ENCODE measurements at regions not wholly inside any gene's neighbourhood (a gene's known extent, or its start where the extent isn't known, plus 50 kb on each side); places are given as distances from the start of the nearest gene placed in this dataset.
"Not testable (repeated sequence)": the region's sequence is repeated elsewhere in the genome, so short reads cannot be mapped to it uniquely, and the experiment has no call there.

DNA sequence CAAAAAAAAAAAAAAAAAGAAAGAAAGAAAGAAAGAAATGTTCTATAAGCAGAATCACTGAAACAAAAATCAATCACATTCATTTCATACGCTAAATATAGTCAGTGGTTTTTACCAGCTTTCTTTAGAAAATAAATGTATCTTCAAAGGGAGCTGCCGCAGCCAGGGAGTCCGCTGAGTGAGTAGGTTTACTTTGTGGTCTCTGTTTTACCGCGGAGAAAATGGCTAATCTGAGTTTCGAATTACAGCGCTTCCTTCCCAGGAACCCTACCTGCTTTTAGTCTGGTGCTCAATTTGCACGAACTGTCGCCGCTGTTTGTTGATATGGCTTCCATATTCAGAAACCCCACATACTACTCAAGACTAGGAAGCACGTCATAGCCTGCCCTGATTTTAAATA, 102.4 kb downstream of the TFAP2A start:
- no peaks in the 10 kb centered on the region for H3K36me3 Mint-ChIP-seq
- Histone ChIP-seq H3K36me3 (ENCODE audit: control insufficient read depth in 2 of 3, insufficient read depth in 3 of 3, low read length in 3 of 3) (no peaks in the 10 kb centered on the region), H3K27ac (ENCODE audit: low read depth, low read length) (no peak overlapping the region), H3K4me1 (ENCODE audit: control insufficient read depth in 2 of 2, insufficient read depth in 2 of 2, low read length in 2 of 2) (no peaks in the 10 kb centered on the region), H3K9me3 (ENCODE audit: control insufficient read depth in 2 of 3, low read length in 3 of 3) (no peaks in the 10 kb centered on the region), H3K27me3 (ENCODE audit: control insufficient read depth in 2 of 2, insufficient read depth in 2 of 2, low read length in 2 of 2) (no peaks in the 10 kb centered on the region), H3K4me3 (ENCODE audit: low read length) (no peak overlapping the region)
- no peaks in the 10 kb centered on the region for H3K9me3 Mint-ChIP-seq
- ChIA-PET CTCF (no interaction called here), POLR2A (no interaction called here)
- DNase-seq (no peak), ATAC-seq (no peak)
- H3K27me3 Mint-ChIP-seq, result peaks cover 0 to 3% (median 0%) of the 10 kb centered on the region in 5 donors
- H3K4me1 Mint-ChIP-seq, result no peaks in the 10 kb centered on the region
- H3K4me3 Mint-ChIP-seq, result no peak overlapping the region
- intact Hi-C loops (cut with micrococcal nuclease), result no loop called here
- H3K27ac Mint-ChIP-seq, result no peak overlapping the region

DNA sequence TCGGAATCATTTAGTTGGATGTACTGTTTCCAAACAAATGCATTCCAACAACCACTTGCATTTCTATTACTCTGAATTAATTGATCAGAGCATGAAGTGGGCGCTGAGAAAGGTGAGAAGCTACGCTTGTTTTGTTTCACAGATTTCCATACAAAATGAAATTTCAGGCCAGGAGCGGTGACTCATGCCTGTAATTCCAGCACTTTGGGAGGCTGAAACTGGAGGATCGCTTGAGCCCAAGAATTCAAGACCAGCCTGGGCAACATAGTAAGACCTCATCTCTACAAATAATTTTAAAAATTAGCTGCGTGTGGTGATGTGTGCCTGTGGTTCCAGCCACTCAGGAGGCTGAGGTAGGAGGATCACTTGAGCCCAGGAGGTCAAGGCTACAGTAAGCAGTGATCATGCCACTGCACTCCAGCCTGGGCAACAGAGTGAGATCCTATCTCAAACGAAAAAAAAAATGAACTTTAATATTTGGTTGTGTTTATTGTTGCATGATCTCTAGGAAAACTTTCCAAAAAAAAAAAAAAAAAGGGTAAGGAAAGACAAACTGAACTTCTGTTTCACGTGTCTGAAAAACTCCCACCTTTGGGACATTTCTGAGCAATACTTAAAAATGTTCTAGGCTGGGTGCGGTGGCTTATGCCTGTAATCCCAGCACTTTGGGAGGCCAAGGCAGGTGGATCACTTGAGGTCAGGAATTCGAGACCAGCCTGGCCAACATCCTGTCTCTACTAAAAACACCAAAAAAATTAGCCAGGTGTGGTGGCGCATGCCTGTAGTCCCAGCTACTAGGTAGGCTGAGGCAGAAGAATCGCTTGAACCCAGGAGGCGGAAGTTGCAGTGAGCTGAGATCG, 103.1 kb downstream of the TFAP2A start:
- intact Hi-C loops (cut with micrococcal nuclease); CTCF ChIA-PET; H3K9me3 ChIP-seq (ENCODE audit: control insufficient read depth in 2 of 3, low read length in 3 of 3); H3K36me3 Mint-ChIP-seq; H3K4me3 ChIP-seq (ENCODE audit: low read length); H3K4me3 Mint-ChIP-seq; H3K36me3 ChIP-seq (ENCODE audit: control insufficient read depth in 2 of 3, insufficient read depth in 3 of 3, low read length in 3 of 3); H3K27ac Mint-ChIP-seq; H3K4me1 ChIP-seq (ENCODE audit: control insufficient read depth in 2 of 2, insufficient read depth in 2 of 2, low read length in 2 of 2); H3K9me3 Mint-ChIP-seq; POLR2A ChIA-PET; DNase-seq; H3K27ac ChIP-seq (ENCODE audit: low read depth, low read length); H3K4me1 Mint-ChIP-seq; H3K27me3 ChIP-seq (ENCODE audit: control insufficient read depth in 2 of 2, insufficient read depth in 2 of 2, low read length in 2 of 2); H3K27me3 Mint-ChIP-seq; ATAC-seq: not testable (repeated sequence)

DNA sequence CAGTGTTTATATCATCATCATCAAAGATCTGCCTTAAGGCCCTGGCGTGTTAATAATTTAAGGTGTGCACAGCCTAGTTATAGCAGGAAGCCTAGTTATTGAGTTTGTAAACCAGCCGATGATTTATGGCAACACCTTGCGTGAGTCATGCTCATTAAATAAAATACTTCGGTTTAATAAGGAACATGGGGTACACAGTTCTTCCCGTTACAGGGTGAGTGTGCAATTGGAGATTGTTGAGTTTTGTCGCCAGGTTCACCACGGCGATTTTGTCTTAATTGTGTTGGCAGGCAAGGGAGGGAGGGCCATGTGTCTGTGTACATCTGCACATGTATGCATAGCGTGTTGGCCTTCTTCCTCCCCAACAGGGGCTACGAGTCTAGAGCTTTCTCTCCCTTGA, 104.0 kb downstream of the TFAP2A start:
- H3K4me1 Mint-ChIP-seq, result no peaks in the 10 kb centered on the region
- no peak for DNase-seq
- no peaks in the 10 kb centered on the region for H3K9me3 ChIP-seq (ENCODE audit: control insufficient read depth in 2 of 3, low read length in 3 of 3)
- no peak overlapping the region for H3K27ac Mint-ChIP-seq
- H3K27me3 Mint-ChIP-seq, result peaks cover 0 to 3% (median 0%) of the 10 kb centered on the region in 5 donors
- no peak overlapping the region for H3K4me3 ChIP-seq (ENCODE audit: low read length)
- no peaks in the 10 kb centered on the region for H3K27me3 ChIP-seq (ENCODE audit: control insufficient read depth in 2 of 2, insufficient read depth in 2 of 2, low read length in 2 of 2)
- ChIA-PET POLR2A (no interaction called here), CTCF (no interaction called here)
- no peak overlapping the region for H3K4me3 Mint-ChIP-seq
- H3K36me3 ChIP-seq (ENCODE audit: control insufficient read depth in 2 of 3, insufficient read depth in 3 of 3, low read length in 3 of 3), result no peaks in the 10 kb centered on the region
- H3K36me3 Mint-ChIP-seq, result no peaks in the 10 kb centered on the region
- ATAC-seq, result no peak
- H3K9me3 Mint-ChIP-seq, result peaks cover 0 to 6% (median 0%) of the 10 kb centered on the region in 11 donors
- intact Hi-C loops (cut with micrococcal nuclease), result no loop called here
- H3K4me1 ChIP-seq (ENCODE audit: control insufficient read depth in 2 of 2, insufficient read depth in 2 of 2, low read length in 2 of 2), result no peaks in the 10 kb centered on the region
- H3K27ac ChIP-seq (ENCODE audit: low read depth, low read length), result no peak overlapping the region

DNA sequence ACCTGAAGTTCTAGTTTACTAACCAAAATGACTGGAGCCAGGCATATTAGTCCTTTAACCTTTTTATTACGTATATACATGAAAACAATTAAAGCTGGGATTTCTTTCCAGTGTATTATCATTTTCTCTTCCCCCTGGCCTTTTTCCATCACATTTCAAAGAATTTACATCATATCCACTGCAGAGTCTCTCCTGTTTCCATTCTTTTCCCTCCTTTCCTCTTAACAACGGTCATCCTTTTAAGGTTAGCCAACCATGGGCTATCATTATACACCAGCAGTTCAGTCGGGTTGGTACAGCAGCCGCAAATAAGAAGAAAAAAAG, 104.6 kb downstream of the TFAP2A start:
- POLR2A ChIA-PET, result no interaction called here
- Histone ChIP-seq H3K4me1 (ENCODE audit: control insufficient read depth in 2 of 2, insufficient read depth in 2 of 2, low read length in 2 of 2) (no peaks in the 10 kb centered on the region), H3K4me3 (ENCODE audit: low read length) (no peak overlapping the region), H3K36me3 (ENCODE audit: control insufficient read depth in 2 of 3, insufficient read depth in 3 of 3, low read length in 3 of 3) (no peaks in the 10 kb centered on the region), H3K9me3 (ENCODE audit: control insufficient read depth in 2 of 3, low read length in 3 of 3) (no peaks in the 10 kb centered on the region), H3K27ac (ENCODE audit: low read depth, low read length) (no peak overlapping the region), H3K27me3 (ENCODE audit: control insufficient read depth in 2 of 2, insufficient read depth in 2 of 2, low read length in 2 of 2) (no peaks in the 10 kb centered on the region)
- H3K9me3 Mint-ChIP-seq, result peaks cover 0 to 6% (median 0%) of the 10 kb centered on the region in 11 donors
- CTCF ChIA-PET, result no interaction called here
- H3K27ac Mint-ChIP-seq, result no peak overlapping the region
- ATAC-seq, result no peak
- H3K36me3 Mint-ChIP-seq, result no peaks in the 10 kb centered on the region
- no peak for DNase-seq
- H3K4me3 Mint-ChIP-seq, result no peak overlapping the region
- H3K27me3 Mint-ChIP-seq, result peaks cover 0 to 3% (median 0%) of the 10 kb centered on the region in 5 donors
- intact Hi-C loops (cut with micrococcal nuclease), result no loop called here
- H3K4me1 Mint-ChIP-seq, result no peaks in the 10 kb centered on the region

DNA sequence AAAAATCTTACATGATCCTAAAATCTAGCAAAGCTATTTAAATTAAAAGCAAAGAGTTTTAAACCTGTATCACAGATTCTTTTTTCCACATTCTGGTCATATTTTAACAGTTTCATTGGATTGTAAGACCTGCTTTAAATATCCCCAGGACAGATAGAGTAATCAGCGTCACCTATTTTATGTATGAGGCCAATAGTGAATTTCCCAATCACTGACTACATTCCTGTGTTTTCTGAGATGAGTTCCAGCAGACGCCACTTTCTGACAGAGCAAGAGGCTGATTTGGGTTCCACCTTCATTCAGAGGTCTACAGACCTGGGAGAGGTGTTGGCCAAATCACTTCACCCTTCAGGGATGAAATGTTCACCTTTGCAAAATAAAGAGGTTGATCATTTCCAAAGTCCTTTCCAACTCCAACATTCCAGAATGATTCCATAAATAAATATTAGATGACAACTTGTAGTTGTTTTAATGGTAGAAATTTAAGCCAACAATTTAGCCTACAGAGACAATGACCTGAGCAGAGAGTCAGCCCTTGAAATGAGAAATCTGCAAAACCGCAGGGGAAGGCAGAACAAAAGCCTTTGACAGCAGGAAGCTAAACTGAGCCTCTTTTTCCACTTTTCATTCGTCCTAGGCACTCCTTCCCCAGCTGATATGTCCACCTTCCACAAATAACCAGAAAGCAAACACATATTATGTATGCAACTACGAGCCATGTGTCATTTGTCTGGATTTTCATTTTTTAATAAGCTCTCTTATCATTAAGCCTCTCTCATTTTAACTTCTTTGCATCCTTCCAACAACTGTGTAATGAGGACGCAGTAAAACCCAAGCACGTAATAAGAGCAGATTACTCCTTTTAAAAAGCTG, 105.2 kb downstream of the TFAP2A start:
- H3K27ac Mint-ChIP-seq, result no peak overlapping the region
- no peaks in the 10 kb centered on the region for H3K36me3 ChIP-seq (ENCODE audit: control insufficient read depth in 2 of 3, insufficient read depth in 3 of 3, low read length in 3 of 3)
- ATAC-seq (no peak), DNase-seq (no peak)
- no peak overlapping the region for H3K27ac ChIP-seq (ENCODE audit: low read depth, low read length)
- H3K4me1 ChIP-seq (ENCODE audit: control insufficient read depth in 2 of 2, insufficient read depth in 2 of 2, low read length in 2 of 2), result no peaks in the 10 kb centered on the region
- intact Hi-C loops (cut with micrococcal nuclease), result no loop called here
- ChIA-PET POLR2A (no interaction called here), CTCF (no interaction called here)
- no peaks in the 10 kb centered on the region for H3K27me3 ChIP-seq (ENCODE audit: control insufficient read depth in 2 of 2, insufficient read depth in 2 of 2, low read length in 2 of 2)
- H3K4me1 Mint-ChIP-seq, result no peaks in the 10 kb centered on the region
- peaks cover 0 to 3% (median 0%) of the 10 kb centered on the region in 5 donors for H3K27me3 Mint-ChIP-seq
- H3K9me3 ChIP-seq (ENCODE audit: control insufficient read depth in 2 of 3, low read length in 3 of 3), result no peaks in the 10 kb centered on the region
- no peaks in the 10 kb centered on the region for H3K36me3 Mint-ChIP-seq
- H3K9me3 Mint-ChIP-seq, result peaks cover 0 to 6% (median 0%) of the 10 kb centered on the region in 11 donors
- no peak overlapping the region for H3K4me3 ChIP-seq (ENCODE audit: low read length)
- H3K4me3 Mint-ChIP-seq, result no peak overlapping the region

DNA sequence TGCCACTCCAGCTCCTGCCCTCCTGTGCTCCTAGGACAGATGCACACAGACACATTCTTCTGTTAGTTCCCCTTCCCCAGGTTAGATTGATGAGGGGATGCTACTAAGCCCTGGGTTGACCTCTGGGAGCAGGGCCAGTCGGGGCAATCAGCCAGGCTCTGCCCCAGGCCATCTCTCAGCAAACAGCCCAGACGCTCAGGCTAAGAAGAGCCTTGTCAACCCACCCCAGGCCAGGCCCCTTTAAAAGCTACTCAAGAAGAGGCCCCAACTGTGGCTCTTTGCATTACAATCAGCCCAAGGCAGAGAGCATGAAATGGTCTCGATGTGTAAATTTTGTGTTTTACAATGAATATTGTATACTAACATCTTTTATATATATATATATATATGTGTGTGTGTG, 107.4 kb downstream of the TFAP2A start:
- H3K4me1 ChIP-seq (ENCODE audit: control insufficient read depth in 2 of 2, insufficient read depth in 2 of 2, low read length in 2 of 2), result no peaks in the 10 kb centered on the region
- H3K27me3 ChIP-seq (ENCODE audit: control insufficient read depth in 2 of 2, insufficient read depth in 2 of 2, low read length in 2 of 2), result no peaks in the 10 kb centered on the region
- DNase-seq, result no peak
- no peaks in the 10 kb centered on the region for H3K9me3 ChIP-seq (ENCODE audit: control insufficient read depth in 2 of 3, low read length in 3 of 3)
- no peaks in the 10 kb centered on the region for H3K36me3 Mint-ChIP-seq
- intact Hi-C loops (cut with micrococcal nuclease), result no loop called here
- H3K4me3 ChIP-seq (ENCODE audit: low read length), result no peak overlapping the region
- H3K27me3 Mint-ChIP-seq, result peaks cover 0 to 7% (median 0%) of the 10 kb centered on the region in 5 donors
- CTCF ChIA-PET, result no interaction called here
- no peak overlapping the region for H3K4me3 Mint-ChIP-seq
- no peaks in the 10 kb centered on the region for H3K36me3 ChIP-seq (ENCODE audit: control insufficient read depth in 2 of 3, insufficient read depth in 3 of 3, low read length in 3 of 3)
- ATAC-seq, result no peak
- H3K4me1 Mint-ChIP-seq, result no peaks in the 10 kb centered on the region
- peaks cover 0 to 12% (median 0%) of the 10 kb centered on the region in 11 donors for H3K9me3 Mint-ChIP-seq
- no peak overlapping the region for H3K27ac Mint-ChIP-seq
- POLR2A ChIA-PET, result no interaction called here
- no peak overlapping the region for H3K27ac ChIP-seq (ENCODE audit: low read depth, low read length)
